ENCODE measurements at regions not wholly inside any gene's neighbourhood (a gene's known extent, or its start where the extent isn't known, plus 50 kb on each side); places are given as distances from the start of the nearest gene placed in this dataset.

- Histone ChIP-seq H3F3A (ENCODE audit: control insufficient read depth, insufficient read depth) (no peaks in the 10 kb centered on the region), H3K9me3 (ENCODE audit: control insufficient read depth, insufficient read depth, low read length) (no peaks in the 10 kb centered on the region), H3K27ac (ENCODE audit: low read depth, low read length) (no peak overlapping the region), H3K4me2 (ENCODE audit: low read length) (no peak overlapping the region), H3K9me2 (replicated peaks; ENCODE audit: control insufficient read depth, low read length) (no peaks in the 10 kb centered on the region), H3K36me3 (ENCODE audit: control insufficient read depth, low read length) (no peaks in the 10 kb centered on the region), H3K4me3 (ENCODE audit: low read length) (no peak overlapping the region), H3K79me2 (ENCODE audit: control insufficient read depth, low read length) (no peaks in the 10 kb centered on the region), H3K4me1 (ENCODE audit: control insufficient read depth, low read length) (no peaks in the 10 kb centered on the region), H3K27me3 (ENCODE audit: control insufficient read depth, low read length) (no peaks in the 10 kb centered on the region), H4K20me1 (ENCODE audit: control insufficient read depth, insufficient read depth, low read depth, low read length) (no peaks in the 10 kb centered on the region)
- TF ChIP-seq CTCF (IDR thresholded peaks at IDR 0.05; ENCODE audit: low read depth, low read length, poor library complexity, severe bottlenecking) (no peak), EZH2phosphoT487 (IDR thresholded peaks at IDR 0.05; ENCODE audit: borderline replicate concordance, low read length) (no peak)
Observed at GRCh38 chr10:30114401-30114800, 55.0 kb upstream of the JCAD start.

DNA sequence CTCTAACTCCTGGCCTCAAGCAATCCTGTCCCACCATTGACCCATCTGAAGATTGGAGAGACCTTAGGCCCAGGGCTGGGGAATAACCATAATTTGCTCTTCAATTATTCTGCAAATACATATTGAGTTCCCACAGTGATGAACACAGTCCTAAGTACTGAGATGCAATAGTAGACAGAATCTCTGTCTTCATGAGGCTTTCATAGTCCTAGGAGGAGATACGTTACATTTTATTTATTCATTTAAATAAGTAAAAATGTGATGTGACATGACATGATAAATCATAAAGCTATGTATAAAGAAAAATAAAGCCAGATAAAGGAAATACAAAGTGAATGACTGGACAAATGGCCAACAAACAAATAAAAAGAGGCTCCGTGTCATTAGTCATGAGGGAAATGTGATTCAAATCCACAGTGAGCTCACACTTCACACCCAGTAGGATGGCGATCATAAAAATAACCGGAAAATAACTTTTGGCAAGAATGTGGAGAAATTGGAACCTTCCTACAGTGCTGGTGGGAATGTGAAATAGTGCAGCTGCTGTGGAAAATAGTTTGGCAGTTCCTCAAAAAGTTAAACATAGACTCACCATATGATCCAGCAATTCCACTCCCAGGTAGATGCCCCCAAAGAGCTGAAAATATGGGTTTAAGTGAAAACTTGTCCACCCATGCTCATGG lies 52.1 kb upstream of the JCAD start:
- Histone ChIP-seq H3K36me3 (ENCODE audit: control insufficient read depth, low read length) (no peaks in the 10 kb centered on the region), H3K9me2 (replicated peaks; ENCODE audit: control insufficient read depth, low read length) (no peaks in the 10 kb centered on the region), H3K27ac (ENCODE audit: low read depth, low read length) (no peak overlapping the region), H4K20me1 (ENCODE audit: control insufficient read depth, insufficient read depth, low read depth, low read length) (no peaks in the 10 kb centered on the region), H3K79me2 (ENCODE audit: control insufficient read depth, low read length) (no peaks in the 10 kb centered on the region), H3K4me2 (ENCODE audit: low read length) (no peak overlapping the region), H3K4me1 (ENCODE audit: control insufficient read depth, low read length) (no peaks in the 10 kb centered on the region), H3K9me3 (ENCODE audit: control insufficient read depth, insufficient read depth, low read length) (no peaks in the 10 kb centered on the region), H3K4me3 (ENCODE audit: low read length) (no peak overlapping the region), H3F3A (ENCODE audit: control insufficient read depth, insufficient read depth) (no peaks in the 10 kb centered on the region), H3K27me3 (ENCODE audit: control insufficient read depth, low read length) (no peaks in the 10 kb centered on the region)
- TF ChIP-seq EZH2phosphoT487 (IDR thresholded peaks at IDR 0.05; ENCODE audit: borderline replicate concordance, low read length) (no peak), CTCF (IDR thresholded peaks at IDR 0.05; ENCODE audit: low read depth, low read length, poor library complexity, severe bottlenecking) (no peak)
